HG02943 (cell line): ENCODE measurements at regions not wholly inside any gene's neighbourhood (a gene's known extent, or its start where the extent isn't known, plus 50 kb on each side); places are given as distances from the start of the nearest gene placed in this dataset.
"Not testable (repeated sequence)": the region's sequence is repeated elsewhere in the genome, so short reads cannot be mapped to it uniquely, and the experiment has no call there.

ENCODE experiments used
- ATAC-seq: cut with Tn5 transposase; IDR thresholded peaks from one replicate; pipeline ENCODE4 v1.9.1; 2021; ENCODE audit warnings: mild to moderate bottlenecking, low read depth, moderate library complexity; ENCODE audit not compliant: unreplicated experiment

DNA sequence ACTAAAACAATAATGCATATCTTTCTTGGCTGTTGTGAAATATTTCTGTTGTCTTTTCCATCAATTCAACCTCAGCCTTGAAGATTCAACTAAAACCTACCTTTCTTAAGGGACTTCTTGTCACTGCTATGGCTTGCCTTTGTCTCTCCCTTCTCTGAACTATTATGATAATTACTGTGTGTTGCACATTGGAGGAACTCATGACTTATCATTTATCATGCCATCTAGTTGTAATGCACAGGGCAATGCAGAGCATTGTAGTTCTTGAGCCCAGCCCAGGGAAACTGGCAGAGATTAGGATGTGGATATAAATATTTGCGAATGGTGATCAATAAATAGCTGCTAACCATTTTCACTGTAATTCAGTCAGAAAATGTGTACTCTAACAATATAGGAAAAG, 427.1 kb upstream of the FRG2C start:
- ATAC-seq = no peak

DNA sequence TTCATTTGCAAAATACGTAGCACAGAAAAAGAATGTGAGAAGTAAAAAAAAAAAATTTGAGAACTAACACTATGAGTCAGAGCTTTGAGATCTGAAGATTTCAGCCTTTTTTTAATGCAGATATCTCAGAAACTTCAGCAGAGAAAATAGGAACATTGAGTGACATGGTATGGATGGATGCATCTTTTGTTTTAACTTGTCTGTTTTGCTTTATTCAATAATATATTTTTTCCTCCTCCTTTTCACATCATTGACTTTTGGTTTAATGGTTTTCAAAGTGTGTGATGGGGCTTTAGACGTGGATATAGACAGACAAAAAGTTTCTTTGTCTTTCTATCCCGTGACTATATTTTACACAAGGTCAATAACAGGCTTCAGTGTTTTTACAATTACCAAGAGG, 426.7 kb upstream of the FRG2C start:
- no peak for ATAC-seq

DNA sequence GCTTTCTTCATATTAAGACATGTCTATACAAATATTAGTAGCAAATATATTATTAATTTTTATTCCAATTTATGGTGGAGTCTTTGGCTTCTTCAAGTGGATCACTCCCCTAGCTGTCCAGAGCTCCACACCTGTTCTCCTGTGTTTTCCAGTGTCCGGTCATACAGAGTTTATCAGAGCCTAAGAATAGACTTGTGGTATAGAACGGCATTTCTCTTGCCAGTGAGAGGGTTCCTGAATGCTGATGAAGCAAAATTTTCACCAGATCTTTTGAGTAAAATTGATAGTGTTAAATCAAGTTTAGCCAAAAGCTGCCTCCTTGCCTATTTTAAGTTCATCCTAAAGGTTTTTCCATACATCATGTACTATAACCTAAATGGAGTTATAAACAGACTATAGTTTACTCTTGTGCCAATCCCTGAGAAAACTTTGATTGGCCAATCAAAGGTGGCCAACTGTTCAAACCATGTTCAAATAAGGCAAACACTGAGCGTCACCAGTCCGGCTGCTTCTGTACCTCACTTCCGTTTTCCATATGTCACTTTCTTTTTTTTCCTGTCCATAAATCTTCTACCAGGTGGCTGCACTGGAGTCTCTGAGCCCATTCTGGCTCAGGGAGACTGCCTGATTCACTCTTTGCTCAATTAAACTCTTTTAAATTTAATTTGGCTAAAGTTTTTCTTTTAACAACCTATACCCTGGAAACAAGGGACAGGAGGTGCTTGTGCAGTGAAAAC, 422.7 kb upstream of the FRG2C start:
- ATAC-seq = not testable (repeated sequence)

GRCh38 chr3:75242012-75242735, 422.0 kb upstream of the FRG2C start:
- ATAC-seq = no peak

- ATAC-seq = no peak
These were observed 415.2 kb upstream of the FRG2C start for GRCh38 chr3:75248974-75249373.

- no peak for ATAC-seq
These were observed 409.4 kb upstream of the FRG2C start for GRCh38 chr3:75254685-75255084.

GRCh38 chr3:75258825-75259683, 405.1 kb upstream of the FRG2C start:
- ATAC-seq = not testable (repeated sequence)

- not testable (repeated sequence) for ATAC-seq
These were observed 403.2 kb upstream of the FRG2C start for GRCh38 chr3:75260975-75261374.

DNA sequence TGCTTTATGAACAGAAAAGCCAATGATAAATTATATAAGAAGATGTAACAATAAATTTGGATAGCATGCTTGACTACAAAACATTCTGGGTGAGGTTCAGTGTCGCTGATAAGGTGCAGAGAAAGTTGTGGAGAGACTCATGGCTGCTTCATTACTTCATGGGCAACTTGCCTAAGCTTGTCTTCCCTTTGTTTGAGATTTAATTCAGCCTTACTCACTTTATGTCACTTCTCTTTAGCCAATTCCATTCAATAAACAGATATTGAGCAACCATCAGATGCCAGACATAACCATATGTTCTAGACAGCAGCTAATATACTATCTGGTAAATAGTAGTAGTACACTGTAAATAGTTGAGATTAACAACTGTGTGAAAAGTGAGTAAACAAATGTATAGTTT, 401.5 kb upstream of the FRG2C start:
- ATAC-seq = no peak

GRCh38 chr3:75265897-75266296, 398.2 kb upstream of the FRG2C start:
- no peak for ATAC-seq

- ATAC-seq = not testable (repeated sequence)
These were observed 395.6 kb upstream of the FRG2C start for GRCh38 chr3:75268576-75268975.

GRCh38 chr3:75272237-75272636, 391.9 kb upstream of the FRG2C start:
- ATAC-seq = not testable (repeated sequence)

- no peak for ATAC-seq
These were observed 391.4 kb upstream of the FRG2C start for GRCh38 chr3:75272691-75273090.

DNA sequence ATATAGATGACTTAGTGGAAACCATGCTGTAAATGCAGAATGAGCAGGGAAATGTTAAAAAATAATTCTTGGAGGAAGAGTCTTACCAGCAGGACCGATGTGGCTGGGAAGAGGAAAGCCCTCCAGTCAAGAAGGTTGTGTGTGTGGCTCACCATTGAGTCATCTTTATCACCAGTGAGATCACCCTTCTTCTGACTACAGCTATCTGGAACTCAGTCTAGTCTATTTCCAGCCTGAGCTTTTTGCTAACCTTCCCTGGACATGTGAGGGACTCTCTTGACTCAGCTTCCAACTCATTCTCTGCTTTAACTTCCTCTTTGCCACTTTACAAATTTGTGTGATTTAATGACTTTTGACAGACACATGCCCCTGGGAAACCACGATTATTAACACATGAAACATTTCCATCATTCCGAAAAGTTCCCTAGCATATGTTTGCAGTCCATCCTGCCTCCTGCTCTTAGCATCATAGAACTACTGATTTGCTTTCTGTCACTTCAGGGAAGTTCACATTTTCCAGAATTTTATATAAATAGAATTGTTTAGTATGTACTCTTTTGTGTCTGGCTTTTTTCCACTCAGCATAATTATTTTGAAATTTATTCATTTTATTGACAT, 378.5 kb upstream of the FRG2C start:
- not testable (repeated sequence) for ATAC-seq

GRCh38 chr3:75288972-75289574, 375.1 kb upstream of the FRG2C start:
- ATAC-seq = not testable (repeated sequence)

DNA sequence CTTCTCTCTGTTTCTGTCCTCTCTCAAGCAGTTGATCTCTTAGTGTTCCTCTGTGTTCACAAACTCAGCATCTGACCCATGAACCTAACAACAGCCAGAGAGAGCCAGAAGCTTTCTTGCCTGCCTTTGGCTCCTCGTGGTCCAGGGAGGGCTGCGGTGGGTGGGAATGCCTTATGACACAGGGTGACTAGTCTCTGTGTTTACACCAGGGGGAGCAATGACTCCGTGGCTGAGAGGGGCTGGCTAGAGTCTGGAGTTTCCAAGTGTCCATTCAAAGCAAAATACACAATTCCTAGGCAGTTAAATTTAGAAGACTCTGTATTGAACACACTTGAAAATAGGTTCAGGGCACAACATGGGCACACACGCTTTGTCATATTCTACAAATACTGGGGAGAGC, 370.0 kb upstream of the FRG2C start:
- ATAC-seq = no peak

DNA sequence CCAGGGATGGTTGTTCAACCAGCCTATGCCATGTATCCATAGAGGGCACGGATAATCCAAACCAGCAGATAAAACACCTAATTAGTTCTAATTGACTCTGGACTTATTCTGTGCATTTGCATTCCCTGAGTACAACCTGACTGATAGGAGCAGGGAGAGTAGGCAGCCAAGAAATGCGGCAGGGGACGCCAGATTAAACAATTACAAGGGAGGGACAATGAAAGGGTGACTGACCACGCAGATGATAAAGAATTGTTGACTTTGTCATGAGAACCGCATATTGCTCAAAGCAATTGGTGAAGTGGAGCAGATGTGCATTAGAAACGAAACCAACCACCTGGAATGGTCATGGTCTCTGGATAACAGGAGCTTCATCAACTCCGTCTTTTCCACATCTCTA, 369.1 kb upstream of the FRG2C start:
- no peak for ATAC-seq

- no peak for ATAC-seq
These were observed 367.3 kb upstream of the FRG2C start for GRCh38 chr3:75296858-75297257.

GRCh38 chr3:75300606-75301005, 363.5 kb upstream of the FRG2C start:
- ATAC-seq = no peak

- ATAC-seq = not testable (repeated sequence)
These were observed 363.1 kb upstream of the FRG2C start for GRCh38 chr3:75301050-75301449.
